Adrenal gland (tissue), 9 donors: ENCODE measurements at regions not wholly inside any gene's neighbourhood (a gene's known extent, or its start where the extent isn't known, plus 50 kb on each side); places are given as distances from the start of the nearest gene placed in this dataset.

Source experiments
- DNase-seq, 7 donors: peaks; one replicate each; pipeline ENCODE4 v3.0.0-alpha.2; 2019 to 2020
- H3K27ac ChIP-seq, 5 donors: fragments of 200-600 bp; sonication (generic) in 4 of 5; 1 replicate in 3 of 5; 2 replicates in 2 of 5; pipeline versions ENCODE4 v1.5.1 to v1.8.0; 2016 to 2020; ENCODE audit warnings: mild to moderate bottlenecking in 1 of 5
- H3K27me3 ChIP-seq: fragments of 200-600 bp; 2 replicates; pipeline ENCODE4 v1.8.0; 2021
- H3K36me3 ChIP-seq, 2 donors: fragments of 200-600 bp; replicated peaks in 1 of 2; 1 replicate in 1 of 2; 2 replicates in 1 of 2; pipeline versions ENCODE4 v1.5.1 to v1.8.0; 2018 to 2022
- H3K4me1 ChIP-seq, 2 donors: fragments of 200-600 bp; replicated peaks in 1 of 2; 1 replicate in 1 of 2; 2 replicates in 1 of 2; pipeline versions ENCODE4 v1.5.1 to v1.8.0; 2018 to 2021
- H3K4me3 ChIP-seq, 4 donors: fragments of 200-600 bp; sonication (generic) in 3 of 4; one replicate each; pipeline ENCODE4 v1.5.1; 2016 to 2018
- H3K9me3 ChIP-seq, 3 donors: fragments of 200-600 bp; sonication (generic) in 1 of 3; replicated peaks in 1 of 3; 1 replicate in 2 of 3; 2 replicates in 1 of 3; pipeline versions ENCODE4 v1.5.1 to v1.8.0; 2016 to 2021
- POLR2A ChIP-seq, 2 donors: fragments of 450-650 bp; IDR thresholded peaks; one replicate each; pipeline ENCODE4 v1.6.1; 2017; ENCODE audit warnings: antibody characterized with exemption in 2 of 2, mild to moderate bottlenecking in 2 of 2, moderate library complexity in 1 of 2
- WGBS, 4 donors: extraction: QIAGEN DNeasy Blood & Tissue Kit in 2 of 4; methylation state at CpG; one replicate each; pipeline versions ENCODE4 v1.1.5 to v1.1.7; 2013 to 2017; 5-methylcytosine and 5-hydroxymethylcytosine counted together
- intact Hi-C, 2 donors: fragments of 100-400 bp; cut with DNase I; formaldehyde crosslinking; loops; one replicate each; pipeline versions ENCODE4 v1.14.1 to v1.15.0; 2022 to 2023
- TF ChIP-seq, protein P1 (sequence below), 6 experiments: fragments of 450-650 bp in 4 of 6; fragments of 200-600 bp in 2 of 6; sonication (generic) in 1 of 6; IDR thresholded peaks; 1 replicate in 5 of 6; 2 replicates in 1 of 6; pipeline versions ENCODE4 v1.5.1 to v1.8.0; 2016 to 2021; ENCODE audit warnings: antibody characterized with exemption in 6 of 6, mild to moderate bottlenecking in 2 of 6, moderate library complexity in 1 of 6
- donor health status: healthy with polysubstance abuse.
- donor health status: Bipolar disorder and iron deficiency.
- donor health status: DM: yes; HTN: yes; CAD: no.
- donor health status: DM: no; HTN: no; CAD: no.
- donor health status: DM: no; HTN: no; CAD: no.

DNA sequence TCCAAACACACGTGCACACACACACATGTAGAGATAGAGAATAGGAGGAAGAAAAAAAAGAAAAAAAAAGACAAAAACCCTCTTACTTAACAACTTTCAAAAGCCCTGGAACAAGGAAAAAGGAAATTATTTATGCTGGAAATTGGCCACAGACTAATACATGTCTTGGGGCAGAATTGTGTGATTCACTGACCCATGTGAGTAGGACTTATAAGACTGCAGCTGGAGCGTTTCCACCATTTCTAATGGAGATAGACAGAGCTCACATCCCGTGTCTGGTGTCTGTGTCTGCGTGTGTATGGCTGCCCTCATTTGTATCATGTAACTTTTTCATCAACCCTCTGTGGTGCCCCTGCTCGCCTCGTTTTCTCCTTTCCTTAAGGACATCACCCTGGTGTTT, 99.8 kb upstream of the PDE10A start:
- Histone ChIP-seq H3K4me1 (no peaks in the 10 kb centered on the region), H3K27ac (no peak overlapping the region), H3K4me3 (no peak overlapping the region), H3K9me3 (peaks cover 0 to 5% (median 0%) of the 10 kb centered on the region in 3 donors), H3K36me3 (no peaks in the 10 kb centered on the region), H3K27me3 (no peaks in the 10 kb centered on the region)
- intact Hi-C loops = no loop called here
- no peak for DNase-seq
- TF ChIP-seq POLR2A (IDR thresholded peaks at IDR 0.05) = no peak
- TF ChIP-seq, protein P1, sequence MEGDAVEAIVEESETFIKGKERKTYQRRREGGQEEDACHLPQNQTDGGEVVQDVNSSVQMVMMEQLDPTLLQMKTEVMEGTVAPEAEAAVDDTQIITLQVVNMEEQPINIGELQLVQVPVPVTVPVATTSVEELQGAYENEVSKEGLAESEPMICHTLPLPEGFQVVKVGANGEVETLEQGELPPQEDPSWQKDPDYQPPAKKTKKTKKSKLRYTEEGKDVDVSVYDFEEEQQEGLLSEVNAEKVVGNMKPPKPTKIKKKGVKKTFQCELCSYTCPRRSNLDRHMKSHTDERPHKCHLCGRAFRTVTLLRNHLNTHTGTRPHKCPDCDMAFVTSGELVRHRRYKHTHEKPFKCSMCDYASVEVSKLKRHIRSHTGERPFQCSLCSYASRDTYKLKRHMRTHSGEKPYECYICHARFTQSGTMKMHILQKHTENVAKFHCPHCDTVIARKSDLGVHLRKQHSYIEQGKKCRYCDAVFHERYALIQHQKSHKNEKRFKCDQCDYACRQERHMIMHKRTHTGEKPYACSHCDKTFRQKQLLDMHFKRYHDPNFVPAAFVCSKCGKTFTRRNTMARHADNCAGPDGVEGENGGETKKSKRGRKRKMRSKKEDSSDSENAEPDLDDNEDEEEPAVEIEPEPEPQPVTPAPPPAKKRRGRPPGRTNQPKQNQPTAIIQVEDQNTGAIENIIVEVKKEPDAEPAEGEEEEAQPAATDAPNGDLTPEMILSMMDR (IDR thresholded peaks at IDR 0.05) = no peak
- 76 to 81% (median 79%) methylated on average over 6 of the region's 6 CpGs for WGBS, 4 donors

GRCh38 chr6:165762125-165762524, 99.1 kb upstream of the PDE10A start:
- intact Hi-C loops = no loop called here
- H3K27me3 ChIP-seq = no peaks in the 10 kb centered on the region
- no peak for DNase-seq
- no peak overlapping the region for H3K27ac ChIP-seq
- TF ChIP-seq, protein P1 (IDR thresholded peaks at IDR 0.05) = no peak
- TF ChIP-seq POLR2A (IDR thresholded peaks at IDR 0.05) = no peak
- peaks cover 0 to 5% (median 0%) of the 10 kb centered on the region in 3 donors for H3K9me3 ChIP-seq
- 65 to 83% (median 73%) methylated on average over 2 of the region's 2 CpGs for WGBS, 4 donors
- H3K4me3 ChIP-seq = no peak overlapping the region
- no peaks in the 10 kb centered on the region for H3K4me1 ChIP-seq
- no peaks in the 10 kb centered on the region for H3K36me3 ChIP-seq

DNA sequence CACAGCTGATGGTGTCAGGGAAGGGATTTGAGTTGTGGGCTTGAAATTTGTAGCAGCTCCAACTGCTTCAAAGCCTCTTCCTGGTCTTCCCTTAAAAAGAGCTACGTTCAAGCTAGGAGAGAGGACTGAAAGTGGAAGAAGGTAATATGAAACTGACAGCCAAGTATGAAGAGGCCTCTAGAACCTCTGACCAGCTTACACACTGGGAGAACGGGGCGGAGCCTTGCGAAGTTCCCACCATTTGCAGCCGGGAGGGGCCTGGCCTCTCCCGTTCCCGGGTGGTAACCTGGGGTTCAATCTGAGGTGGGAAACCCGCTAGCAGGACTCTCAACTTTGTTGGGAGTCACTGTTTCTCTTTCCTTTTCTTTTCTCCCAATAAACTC, 97.8 kb upstream of the PDE10A start:
- H3K4me3 ChIP-seq = no peak overlapping the region
- H3K4me1 ChIP-seq = no peaks in the 10 kb centered on the region
- intact Hi-C loops = no loop called here
- H3K36me3 ChIP-seq = no peaks in the 10 kb centered on the region
- no peak overlapping the region for H3K27ac ChIP-seq
- no peak for DNase-seq
- H3K9me3 ChIP-seq = peaks cover 0 to 5% (median 0%) of the 10 kb centered on the region in 3 donors
- H3K27me3 ChIP-seq = no peaks in the 10 kb centered on the region
- 87 to 95% (median 92%) methylated on average over 8 of the region's 8 CpGs for WGBS, 4 donors
- TF ChIP-seq, protein P1 (IDR thresholded peaks at IDR 0.05) = no peak
- TF ChIP-seq POLR2A (IDR thresholded peaks at IDR 0.05) = no peak

DNA sequence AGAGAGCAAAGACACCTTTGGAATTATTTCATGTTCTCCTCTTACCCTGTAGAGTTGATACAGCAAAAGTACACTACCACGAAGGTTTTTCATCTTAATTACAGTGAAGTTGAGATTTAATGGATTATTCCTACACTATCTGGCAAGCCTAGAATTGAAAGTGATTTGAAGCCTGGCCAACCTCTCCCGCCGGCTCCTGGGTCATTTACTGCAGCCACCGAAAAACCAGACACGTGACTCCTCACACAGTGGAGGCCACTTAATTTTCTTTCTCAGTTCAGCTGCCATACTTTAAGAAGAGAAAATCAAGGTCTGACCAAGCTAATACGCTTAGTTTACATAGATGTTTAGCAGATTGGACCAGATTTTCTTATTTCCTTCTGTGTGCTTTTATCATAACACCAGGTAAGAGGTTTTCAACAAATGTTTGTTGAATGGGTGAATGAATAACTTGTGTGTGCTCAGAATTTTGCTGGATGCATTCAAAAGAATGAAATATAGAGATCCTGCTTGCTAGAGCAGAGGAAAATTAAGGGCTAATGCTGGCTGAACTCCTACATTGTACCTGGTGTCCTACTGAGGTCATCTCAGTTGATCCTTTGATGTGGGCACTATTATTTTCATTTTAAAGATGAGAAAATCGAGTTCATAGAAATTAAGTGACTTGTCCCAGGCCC, 97.2 kb upstream of the PDE10A start:
- Histone ChIP-seq H3K27ac (no peak overlapping the region), H3K36me3 (no peaks in the 10 kb centered on the region), H3K4me3 (no peak overlapping the region), H3K27me3 (no peaks in the 10 kb centered on the region), H3K4me1 (no peaks in the 10 kb centered on the region), H3K9me3 (peaks cover 0 to 5% (median 0%) of the 10 kb centered on the region in 3 donors)
- TF ChIP-seq POLR2A (IDR thresholded peaks at IDR 0.05) = no peak
- TF ChIP-seq, protein P1 (IDR thresholded peaks at IDR 0.05) = no peak
- no peak for DNase-seq
- WGBS, 4 donors = 73 to 84% (median 83%) methylated on average over 7 of the region's 7 CpGs
- intact Hi-C loops = no loop called here
